ENCODE measurements at regions not wholly inside any gene's neighbourhood (a gene's known extent, or its start where the extent isn't known, plus 50 kb on each side); places are given as distances from the start of the nearest gene placed in this dataset.

- ChIA-PET POLR2A (ENCODE audit: unreplicated experiment) (no interaction called here), CTCF (no interaction called here)
- Histone ChIP-seq H3K4me3 (no peak overlapping the region), H3K36me3 (ENCODE audit: low read depth) (no peaks in the 10 kb centered on the region), H3K9me3 (ENCODE audit: insufficient read depth, low read depth) (no peaks in the 10 kb centered on the region), H3K4me1 (replicated peaks; ENCODE audit: insufficient read depth) (no peaks in the 10 kb centered on the region), H3K79me2 (ENCODE audit: low read depth) (no peaks in the 10 kb centered on the region), H3K9me2 (ENCODE audit: insufficient read depth) (no peaks in the 10 kb centered on the region), H3F3A (ENCODE audit: insufficient read depth, low read depth) (no peaks in the 10 kb centered on the region), H3K27ac (no peak overlapping the region), H4K20me1 (ENCODE audit: insufficient read depth) (no peaks in the 10 kb centered on the region), H2AFZ (no peak overlapping the region), H3K4me2 (no peak overlapping the region), H3K27me3 (ENCODE audit: insufficient read depth, low read depth) (no peaks in the 10 kb centered on the region)
- intact Hi-C loops (cut with micrococcal nuclease; ENCODE audit: unreplicated experiment), result no loop called here
- BruUV-seq (replicated peaks), result no TSS peak
- TF ChIP-seq EZH2 (IDR thresholded peaks at IDR 0.05; ENCODE audit: low read depth), result no peak
- TF ChIP-seq, protein P1, sequence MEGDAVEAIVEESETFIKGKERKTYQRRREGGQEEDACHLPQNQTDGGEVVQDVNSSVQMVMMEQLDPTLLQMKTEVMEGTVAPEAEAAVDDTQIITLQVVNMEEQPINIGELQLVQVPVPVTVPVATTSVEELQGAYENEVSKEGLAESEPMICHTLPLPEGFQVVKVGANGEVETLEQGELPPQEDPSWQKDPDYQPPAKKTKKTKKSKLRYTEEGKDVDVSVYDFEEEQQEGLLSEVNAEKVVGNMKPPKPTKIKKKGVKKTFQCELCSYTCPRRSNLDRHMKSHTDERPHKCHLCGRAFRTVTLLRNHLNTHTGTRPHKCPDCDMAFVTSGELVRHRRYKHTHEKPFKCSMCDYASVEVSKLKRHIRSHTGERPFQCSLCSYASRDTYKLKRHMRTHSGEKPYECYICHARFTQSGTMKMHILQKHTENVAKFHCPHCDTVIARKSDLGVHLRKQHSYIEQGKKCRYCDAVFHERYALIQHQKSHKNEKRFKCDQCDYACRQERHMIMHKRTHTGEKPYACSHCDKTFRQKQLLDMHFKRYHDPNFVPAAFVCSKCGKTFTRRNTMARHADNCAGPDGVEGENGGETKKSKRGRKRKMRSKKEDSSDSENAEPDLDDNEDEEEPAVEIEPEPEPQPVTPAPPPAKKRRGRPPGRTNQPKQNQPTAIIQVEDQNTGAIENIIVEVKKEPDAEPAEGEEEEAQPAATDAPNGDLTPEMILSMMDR (conservative IDR thresholded peaks at IDR 0.05), result no peak
- DNase-seq, result no peak
Observed at GRCh38 chr4:114208574-114209151, 229.2 kb upstream of the ARSJ start.

- CTCF ChIA-PET, result no interaction called here
Observed at GRCh38 chr4:114209584-114209983, 230.1 kb upstream of the ARSJ start.

DNA sequence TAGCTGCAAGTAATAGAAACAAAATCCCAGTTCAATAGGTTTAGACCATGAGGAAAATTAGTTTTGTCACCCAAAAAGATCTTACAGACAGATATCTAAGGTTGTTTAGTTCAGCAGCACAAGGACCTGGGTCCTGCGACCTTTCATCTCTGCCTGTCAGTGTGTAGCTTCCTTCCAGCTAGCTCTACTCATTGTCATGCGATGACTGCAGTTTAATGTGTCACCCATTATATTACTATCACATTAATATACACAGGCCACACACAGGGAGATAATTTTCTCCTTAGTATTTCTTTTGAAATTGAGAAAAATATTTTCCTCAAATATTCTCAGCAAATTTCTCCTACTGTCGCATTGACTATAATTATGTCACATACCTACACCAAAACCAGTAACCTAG lies 232.1 kb upstream of the ARSJ start:
- POLR2A ChIA-PET (ENCODE audit: unreplicated experiment), result no interaction called here
- no peaks in the 10 kb centered on the region for H3K36me3 ChIP-seq (ENCODE audit: low read depth)
- intact Hi-C loops (cut with micrococcal nuclease; ENCODE audit: unreplicated experiment), result no loop called here
- BruUV-seq (replicated peaks), result no TSS peak
- CTCF ChIA-PET, result no interaction called here
- H3K4me2 ChIP-seq, result no peak overlapping the region
- no peaks in the 10 kb centered on the region for H3K9me3 ChIP-seq (ENCODE audit: insufficient read depth, low read depth)
- DNase-seq, result no peak
- no peak overlapping the region for H3K4me3 ChIP-seq
- no peak overlapping the region for H3K27ac ChIP-seq
- no peaks in the 10 kb centered on the region for H3K79me2 ChIP-seq (ENCODE audit: low read depth)
- no peak for TF ChIP-seq EZH2 (IDR thresholded peaks at IDR 0.05; ENCODE audit: low read depth)
- TF ChIP-seq, protein P1 (conservative IDR thresholded peaks at IDR 0.05), result no peak
- H3K9me2 ChIP-seq (ENCODE audit: insufficient read depth), result no peaks in the 10 kb centered on the region
- no peaks in the 10 kb centered on the region for H3K27me3 ChIP-seq (ENCODE audit: insufficient read depth, low read depth)
- no peak overlapping the region for H2AFZ ChIP-seq
- H4K20me1 ChIP-seq (ENCODE audit: insufficient read depth), result no peaks in the 10 kb centered on the region
- H3F3A ChIP-seq (ENCODE audit: insufficient read depth, low read depth), result no peaks in the 10 kb centered on the region
- H3K4me1 ChIP-seq (replicated peaks; ENCODE audit: insufficient read depth), result no peaks in the 10 kb centered on the region

More at GRCh38 chr4:114209584-114209983, 230.1 kb upstream of the ARSJ start:
- no peaks in the 10 kb centered on the region for H4K20me1 ChIP-seq (ENCODE audit: insufficient read depth)
- POLR2A ChIA-PET (ENCODE audit: unreplicated experiment), result no interaction called here
- no peak overlapping the region for H3K4me2 ChIP-seq
- no peaks in the 10 kb centered on the region for H3K9me2 ChIP-seq (ENCODE audit: insufficient read depth)
- no peaks in the 10 kb centered on the region for H3K79me2 ChIP-seq (ENCODE audit: low read depth)
- no peak for DNase-seq
- no peak overlapping the region for H2AFZ ChIP-seq
- no peaks in the 10 kb centered on the region for H3K9me3 ChIP-seq (ENCODE audit: insufficient read depth, low read depth)
- H3K27ac ChIP-seq, result no peak overlapping the region
- TF ChIP-seq EZH2 (IDR thresholded peaks at IDR 0.05; ENCODE audit: low read depth), result no peak
- TF ChIP-seq, protein P1 (conservative IDR thresholded peaks at IDR 0.05), result no peak
- no TSS peak for BruUV-seq (replicated peaks)
- H3K4me1 ChIP-seq (replicated peaks; ENCODE audit: insufficient read depth), result no peaks in the 10 kb centered on the region
- H3K27me3 ChIP-seq (ENCODE audit: insufficient read depth, low read depth), result no peaks in the 10 kb centered on the region
- no peaks in the 10 kb centered on the region for H3F3A ChIP-seq (ENCODE audit: insufficient read depth, low read depth)
- H3K4me3 ChIP-seq, result no peak overlapping the region
- intact Hi-C loops (cut with micrococcal nuclease; ENCODE audit: unreplicated experiment), result no loop called here
- H3K36me3 ChIP-seq (ENCODE audit: low read depth), result no peaks in the 10 kb centered on the region

Data from PC-9 (cell line).